ENCODE measurements at regions not wholly inside any gene's neighbourhood (a gene's known extent, or its start where the extent isn't known, plus 50 kb on each side); places are given as distances from the start of the nearest gene placed in this dataset.
"Not testable (repeated sequence)": the region's sequence is repeated elsewhere in the genome, so short reads cannot be mapped to it uniquely, and the experiment has no call there.

DNA sequence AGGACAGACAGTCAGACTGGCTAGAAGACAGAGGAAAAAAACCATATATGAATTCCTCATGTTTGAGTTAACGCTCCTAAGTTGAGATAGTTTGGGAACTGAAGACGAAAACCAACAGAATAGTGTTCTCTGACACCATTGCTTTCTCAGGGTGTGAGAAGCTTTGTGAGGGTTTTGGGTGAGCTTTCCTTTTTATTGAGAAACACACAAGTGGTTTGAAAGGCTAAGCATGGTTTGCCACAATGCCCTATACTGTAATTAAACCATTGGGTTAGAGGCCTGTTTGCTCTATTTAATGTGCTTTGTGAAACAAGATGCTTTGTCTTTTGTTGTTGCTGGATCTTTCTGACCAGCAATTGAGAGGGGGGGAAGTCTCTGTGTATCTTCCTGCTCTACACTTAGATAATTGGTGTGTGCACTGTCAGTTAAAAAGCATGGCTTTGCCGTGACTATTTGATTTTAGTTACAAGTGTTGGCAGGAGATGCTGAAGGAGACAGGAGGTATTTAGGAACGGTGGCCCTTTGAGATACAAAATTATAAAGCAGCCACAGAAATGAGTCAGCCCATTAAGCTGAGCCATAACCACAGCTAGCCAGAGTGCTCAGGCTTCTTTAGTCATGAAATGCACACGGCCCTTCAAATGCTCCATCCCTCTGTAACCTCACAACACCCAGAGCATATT is 273.0 kb upstream of the PREP start:
- H3K79me2 ChIP-seq (ENCODE audit: insufficient read depth, low read length) = no peaks in the 10 kb centered on the region
- no peak for ATAC-seq
- no peaks in the 10 kb centered on the region for H3K9me3 ChIP-seq (ENCODE audit: low read length)
- H3K4me2 ChIP-seq (ENCODE audit: low read depth, low read length) = no peak overlapping the region
- TF ChIP-seq ZNF24 (IDR thresholded peaks at IDR 0.05) (no peak), NCOA1 (CRISPR knock-in tag; IDR thresholded peaks at IDR 0.05) (no peak)
- TF ChIP-seq, protein P1, sequence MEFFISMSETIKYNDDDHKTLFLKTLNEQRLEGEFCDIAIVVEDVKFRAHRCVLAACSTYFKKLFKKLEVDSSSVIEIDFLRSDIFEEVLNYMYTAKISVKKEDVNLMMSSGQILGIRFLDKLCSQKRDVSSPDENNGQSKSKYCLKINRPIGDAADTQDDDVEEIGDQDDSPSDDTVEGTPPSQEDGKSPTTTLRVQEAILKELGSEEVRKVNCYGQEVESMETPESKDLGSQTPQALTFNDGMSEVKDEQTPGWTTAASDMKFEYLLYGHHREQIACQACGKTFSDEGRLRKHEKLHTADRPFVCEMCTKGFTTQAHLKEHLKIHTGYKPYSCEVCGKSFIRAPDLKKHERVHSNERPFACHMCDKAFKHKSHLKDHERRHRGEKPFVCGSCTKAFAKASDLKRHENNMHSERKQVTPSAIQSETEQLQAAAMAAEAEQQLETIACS (CRISPR knock-in tag; IDR thresholded peaks at IDR 0.05) = no peak
- TF ChIP-seq, protein P2, sequence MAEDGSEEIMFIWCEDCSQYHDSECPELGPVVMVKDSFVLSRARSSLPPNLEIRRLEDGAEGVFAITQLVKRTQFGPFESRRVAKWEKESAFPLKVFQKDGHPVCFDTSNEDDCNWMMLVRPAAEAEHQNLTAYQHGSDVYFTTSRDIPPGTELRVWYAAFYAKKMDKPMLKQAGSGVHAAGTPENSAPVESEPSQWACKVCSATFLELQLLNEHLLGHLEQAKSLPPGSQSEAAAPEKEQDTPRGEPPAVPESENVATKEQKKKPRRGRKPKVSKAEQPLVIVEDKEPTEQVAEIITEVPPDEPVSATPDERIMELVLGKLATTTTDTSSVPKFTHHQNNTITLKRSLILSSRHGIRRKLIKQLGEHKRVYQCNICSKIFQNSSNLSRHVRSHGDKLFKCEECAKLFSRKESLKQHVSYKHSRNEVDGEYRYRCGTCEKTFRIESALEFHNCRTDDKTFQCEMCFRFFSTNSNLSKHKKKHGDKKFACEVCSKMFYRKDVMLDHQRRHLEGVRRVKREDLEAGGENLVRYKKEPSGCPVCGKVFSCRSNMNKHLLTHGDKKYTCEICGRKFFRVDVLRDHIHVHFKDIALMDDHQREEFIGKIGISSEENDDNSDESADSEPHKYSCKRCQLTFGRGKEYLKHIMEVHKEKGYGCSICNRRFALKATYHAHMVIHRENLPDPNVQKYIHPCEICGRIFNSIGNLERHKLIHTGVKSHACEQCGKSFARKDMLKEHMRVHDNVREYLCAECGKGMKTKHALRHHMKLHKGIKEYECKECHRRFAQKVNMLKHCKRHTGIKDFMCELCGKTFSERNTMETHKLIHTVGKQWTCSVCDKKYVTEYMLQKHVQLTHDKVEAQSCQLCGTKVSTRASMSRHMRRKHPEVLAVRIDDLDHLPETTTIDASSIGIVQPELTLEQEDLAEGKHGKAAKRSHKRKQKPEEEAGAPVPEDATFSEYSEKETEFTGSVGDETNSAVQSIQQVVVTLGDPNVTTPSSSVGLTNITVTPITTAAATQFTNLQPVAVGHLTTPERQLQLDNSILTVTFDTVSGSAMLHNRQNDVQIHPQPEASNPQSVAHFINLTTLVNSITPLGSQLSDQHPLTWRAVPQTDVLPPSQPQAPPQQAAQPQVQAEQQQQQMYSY (CRISPR knock-in tag; IDR thresholded peaks at IDR 0.05) = no peak
- FAIRE-seq = no peak
- in situ Hi-C loops (cut with HindIII; ENCODE audit: extremely low pct_ligation_motif_present, low pct_unique_long_range_greater_than_20kb) (no loop called here), intact Hi-C loops (cut with micrococcal nuclease; ENCODE audit: unreplicated experiment) (no loop called here)
- no peaks in the 10 kb centered on the region for H3K4me1 ChIP-seq (ENCODE audit: insufficient read depth, low read length)
- no peaks in the 10 kb centered on the region for H3K27me3 ChIP-seq (ENCODE audit: control insufficient read depth in 1 of 2, insufficient read depth in 2 of 2, low read length in 2 of 2)
- no TSS peak for BruUV-seq (replicated peaks)
- H4K20me1 ChIP-seq (ENCODE audit: insufficient read depth, low read length) = no peaks in the 10 kb centered on the region
- no peak overlapping the region for H3K27ac ChIP-seq (ENCODE audit: extremely low read length, insufficient read depth, low read length)
- no peak for DNase-seq (ENCODE audit: low spot score)
- WGBS (ENCODE audit: low lambda C conversion rate) = 22% methylated on average over 5 of the region's 5 CpGs
- H3K36me3 ChIP-seq (replicated peaks in 1 of 2; ENCODE audit: control insufficient read depth in 1 of 2, insufficient read depth in 2 of 2, low read length in 2 of 2) = no peaks in the 10 kb centered on the region
- ChIA-PET POLR2A (no interaction called here), CTCF (ENCODE audit: low intra/inter-chr PET ratio, low total read pairs) (no interaction called here)
- no peak overlapping the region for H3K9ac ChIP-seq (ENCODE audit: insufficient read depth, low read depth, low read length)
- no peak overlapping the region for H3K4me3 ChIP-seq (replicated peaks in 1 of 3; ENCODE audit: insufficient read depth in 1 of 3, low read depth in 2 of 3, low read length in 3 of 3)
- no peak overlapping the region for H2AFZ ChIP-seq (ENCODE audit: low read length)

DNA sequence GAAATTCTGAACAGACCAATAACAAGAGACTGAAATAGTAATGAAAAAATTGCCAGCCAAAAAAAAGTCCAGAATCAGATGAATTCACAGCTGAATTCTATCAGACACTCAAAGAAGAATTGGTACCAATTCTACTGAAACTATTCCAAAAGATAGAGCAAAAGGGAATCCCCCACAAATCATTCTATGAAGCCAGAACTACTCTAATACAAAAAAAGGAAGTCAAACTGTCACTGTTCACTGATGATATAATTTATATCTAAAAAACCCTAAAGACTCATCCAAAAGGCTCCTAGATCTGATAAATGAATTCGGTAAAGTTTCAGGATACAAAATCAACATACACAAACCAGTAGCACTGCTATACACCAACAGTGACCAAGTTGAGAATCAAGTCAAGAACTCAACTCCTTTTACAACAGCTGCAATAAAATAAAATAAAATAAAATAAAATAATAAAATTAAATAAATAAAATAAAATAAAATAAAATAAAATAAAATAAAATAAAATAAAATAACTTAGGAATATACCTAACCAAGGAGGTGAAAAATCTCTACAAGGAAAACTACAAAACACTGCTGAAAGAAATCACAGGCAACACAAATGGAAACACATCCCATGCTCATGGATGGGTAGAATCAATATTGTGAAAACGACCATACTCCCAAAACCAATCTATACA is 270.1 kb upstream of the PREP start:
- H3K27ac ChIP-seq (ENCODE audit: extremely low read length, insufficient read depth, low read length); BruUV-seq (replicated peaks); H3K27me3 ChIP-seq (ENCODE audit: control insufficient read depth in 1 of 2, insufficient read depth in 2 of 2, low read length in 2 of 2); FAIRE-seq; DNase-seq (ENCODE audit: low spot score); H3K4me3 ChIP-seq (replicated peaks in 1 of 3; ENCODE audit: insufficient read depth in 1 of 3, low read depth in 2 of 3, low read length in 3 of 3); H4K20me1 ChIP-seq (ENCODE audit: insufficient read depth, low read length); H3K79me2 ChIP-seq (ENCODE audit: insufficient read depth, low read length); H3K9ac ChIP-seq (ENCODE audit: insufficient read depth, low read depth, low read length); ATAC-seq; H2AFZ ChIP-seq (ENCODE audit: low read length); in situ Hi-C loops (cut with HindIII; ENCODE audit: extremely low pct_ligation_motif_present, low pct_unique_long_range_greater_than_20kb); H3K36me3 ChIP-seq (replicated peaks in 1 of 2; ENCODE audit: control insufficient read depth in 1 of 2, insufficient read depth in 2 of 2, low read length in 2 of 2); H3K4me2 ChIP-seq (ENCODE audit: low read depth, low read length); CTCF ChIA-PET (ENCODE audit: low intra/inter-chr PET ratio, low total read pairs); H3K9me3 ChIP-seq (ENCODE audit: low read length); POLR2A ChIA-PET; intact Hi-C loops (cut with micrococcal nuclease; ENCODE audit: unreplicated experiment); H3K4me1 ChIP-seq (ENCODE audit: insufficient read depth, low read length): not testable (repeated sequence)
- 0% methylated on average over 2 of the region's 2 CpGs for WGBS (ENCODE audit: low lambda C conversion rate)
